H9 (cell line): ENCODE measurements at regions not wholly inside any gene's neighbourhood (a gene's known extent, or its start where the extent isn't known, plus 50 kb on each side); places are given as distances from the start of the nearest gene placed in this dataset.

Experiments
- DNase-seq: peaks from one replicate; pipeline ENCODE4 v3.0.0-alpha.2; 2017
- H2AFZ ChIP-seq: one replicate; pipeline ENCODE4 v1.6.1; 2013; ENCODE audit warnings: mild to moderate bottlenecking, low read length, control low read depth, moderate library complexity
- H2AK5ac ChIP-seq: 2 replicates; pipeline ENCODE4 v1.6.1; 2013; ENCODE audit warnings: low read length, control low read depth, mixed read lengths; ENCODE audit not compliant: insufficient read length
- H2BK120ac ChIP-seq: one replicate; pipeline ENCODE4 v1.6.1; 2013; ENCODE audit warnings: low read depth, mild to moderate bottlenecking, low read length, control low read depth, inconsistent platforms; ENCODE audit not compliant: poor library complexity, severe bottlenecking
- H2BK12ac ChIP-seq: 2 replicates; pipeline ENCODE4 v1.6.1; 2013; ENCODE audit warnings: low read length, control low read depth, mixed read lengths, low read depth; ENCODE audit not compliant: insufficient read length
- H2BK15ac ChIP-seq: 2 replicates; pipeline ENCODE4 v1.6.1; 2013; ENCODE audit warnings: low read depth, low read length, control low read depth
- H2BK20ac ChIP-seq: one replicate; pipeline ENCODE4 v1.6.1; 2013; ENCODE audit warnings: low read depth, mild to moderate bottlenecking, low read length, control low read depth, inconsistent platforms; ENCODE audit not compliant: poor library complexity, severe bottlenecking
- H2BK5ac ChIP-seq: 2 replicates; pipeline ENCODE4 v1.6.1; 2013; ENCODE audit warnings: low read length, control low read depth, mixed read lengths; ENCODE audit not compliant: insufficient read length
- H3K14ac ChIP-seq: 2 replicates; pipeline ENCODE4 v1.6.1; 2013; ENCODE audit warnings: low read length, control low read depth; ENCODE audit not compliant: insufficient read depth
- H3K18ac ChIP-seq: 2 replicates; pipeline ENCODE4 v1.6.1; 2013; ENCODE audit warnings: low read depth, mild to moderate bottlenecking, mixed read lengths, low read length, control low read depth; ENCODE audit not compliant: insufficient read length
- H3K23ac ChIP-seq: 2 replicates; pipeline ENCODE4 v1.6.1; 2013; ENCODE audit warnings: low read length, control low read depth, mixed read lengths, low read depth; ENCODE audit not compliant: insufficient read length
- H3K23me2 ChIP-seq: 2 replicates; pipeline ENCODE4 v1.6.1; 2013; ENCODE audit warnings: low read depth, mild to moderate bottlenecking, mixed read lengths, low read length, control low read depth; ENCODE audit not compliant: insufficient read length, poor library complexity, severe bottlenecking
- H3K27ac ChIP-seq: 2 replicates; pipeline ENCODE4 v1.5.1; 2013; ENCODE audit warnings: low read length, control low read depth, mixed read lengths, low read depth; ENCODE audit not compliant: insufficient read length
- H3K27me3 ChIP-seq: 2 replicates; pipeline ENCODE4 v1.6.1; 2013; ENCODE audit warnings: low read length, control low read depth, inconsistent platforms; ENCODE audit not compliant: insufficient read depth
- H3K4ac ChIP-seq: 2 replicates; pipeline ENCODE4 v1.6.1; 2013; ENCODE audit warnings: low read depth, mild to moderate bottlenecking, control low read depth, inconsistent platforms, low read length, moderate library complexity
- H3K4me1 ChIP-seq: 2 replicates; pipeline ENCODE4 v1.6.1; 2013; ENCODE audit warnings: low read length, control low read depth, inconsistent platforms; ENCODE audit not compliant: insufficient read depth
- H3K4me2 ChIP-seq: 2 replicates; pipeline ENCODE4 v1.6.1; 2013; ENCODE audit warnings: low read length, control low read depth, mixed read lengths; ENCODE audit not compliant: insufficient read length, insufficient read depth
- H3K56ac ChIP-seq: 2 replicates; pipeline ENCODE4 v1.6.1; 2013; ENCODE audit warnings: low read depth, mild to moderate bottlenecking, mixed read lengths, low read length, control low read depth; ENCODE audit not compliant: insufficient read length
- H3K79me1 ChIP-seq: 2 replicates; pipeline ENCODE4 v1.6.1; 2013; ENCODE audit warnings: low read depth, mild to moderate bottlenecking, moderate library complexity, low read length, control low read depth, inconsistent platforms; ENCODE audit not compliant: insufficient read depth, poor library complexity, severe bottlenecking
- H3K79me2 ChIP-seq: 2 replicates; pipeline ENCODE4 v1.6.1; 2013; ENCODE audit warnings: low read length, control low read depth, inconsistent platforms; ENCODE audit not compliant: insufficient read depth
- H3K9ac ChIP-seq: 2 replicates; pipeline ENCODE4 v1.6.1; 2013; ENCODE audit warnings: low read length, control low read depth, mixed read lengths; ENCODE audit not compliant: insufficient read length; ENCODE audit errors: extremely low read depth
- H3K9me3 ChIP-seq: one replicate; pipeline ENCODE4 v1.6.1; 2013; ENCODE audit warnings: low read depth, low read length, inconsistent platforms; ENCODE audit not compliant: control insufficient read depth
- H3T11ph ChIP-seq: one replicate; pipeline ENCODE4 v1.6.1; 2013; ENCODE audit warnings: mild to moderate bottlenecking, low read length, control low read depth, inconsistent platforms
- H4K20me1 ChIP-seq: one replicate; pipeline ENCODE4 v1.6.1; 2013; ENCODE audit not compliant: control insufficient read depth, insufficient read length, insufficient read depth
- H4K5ac ChIP-seq: 2 replicates; pipeline ENCODE4 v1.6.1; 2013; ENCODE audit warnings: low read depth, mild to moderate bottlenecking, mixed read lengths, low read length, control low read depth; ENCODE audit not compliant: insufficient read length
- H4K8ac ChIP-seq: replicated peaks from 2 replicates; pipeline ENCODE4 v1.6.1; 2013; ENCODE audit warnings: low read length, control low read depth, mixed read lengths, low read depth; ENCODE audit not compliant: insufficient read length
- H4K91ac ChIP-seq: 2 replicates; pipeline ENCODE4 v1.6.1; 2013; ENCODE audit warnings: low read depth, mild to moderate bottlenecking, moderate library complexity, mixed read lengths, low read length, control low read depth; ENCODE audit not compliant: insufficient read length
- H3K27ac Mint-ChIP-seq, 3 experiments: 2 replicates in 2 of 3; 3 replicates in 1 of 3; pipeline ENCODE4 v1.8.0; 2020 to 2021; ENCODE audit warnings: mixed read lengths in 3 of 3, mild to moderate bottlenecking in 1 of 3, moderate library complexity in 1 of 3
- H3K27me3 Mint-ChIP-seq: 2 replicates; pipeline ENCODE4 v1.8.0; 2021; ENCODE audit warnings: low read depth, mild to moderate bottlenecking, moderate library complexity, mixed read lengths
- H3K36me3 Mint-ChIP-seq, 3 experiments: 2 replicates in 2 of 3; 3 replicates in 1 of 3; pipeline ENCODE4 v1.8.0; 2020 to 2021; ENCODE audit warnings: low read depth in 3 of 3, mixed read lengths in 3 of 3; ENCODE audit not compliant: insufficient read depth in 1 of 3
- H3K4me1 Mint-ChIP-seq, 2 experiments: 2 replicates each; pipeline ENCODE4 v1.8.0; 2020; ENCODE audit warnings: mixed read lengths in 2 of 2
- H3K4me3 Mint-ChIP-seq, 2 experiments: 2 replicates in 1 of 2; 3 replicates in 1 of 2; pipeline ENCODE4 v1.8.0; 2020 to 2021; ENCODE audit warnings: mild to moderate bottlenecking in 2 of 2, mixed read lengths in 2 of 2, moderate library complexity in 1 of 2
- H3K9me3 Mint-ChIP-seq, 2 experiments: 2 replicates in 1 of 2; 3 replicates in 1 of 2; pipeline ENCODE4 v1.8.0; 2020; ENCODE audit warnings: mild to moderate bottlenecking in 2 of 2, mixed read lengths in 2 of 2, moderate library complexity in 1 of 2
- CTCF ChIP-seq: fragments of 200-600 bp; sonication (generic); conservative IDR thresholded peaks from 3 replicates; pipeline ENCODE4 v1.8.0; 2021; ENCODE audit warnings: antibody characterized with exemption, mild to moderate bottlenecking
- WGBS: extraction: QIAGEN DNeasy Blood & Tissue Kit; methylation state at CpG from one replicate; pipeline ENCODE4 v1.1.7; 2013; ENCODE audit warnings: missing lambda C conversion rate, low lambda C conversion rate, mixed read lengths; ENCODE audit not compliant: insufficient read length; ENCODE audit errors: extremely low coverage; 5-methylcytosine and 5-hydroxymethylcytosine counted together

- no peak overlapping the region for H2AFZ ChIP-seq
- H2AK5ac ChIP-seq, result no peak overlapping the region
- H3K9ac ChIP-seq, result no peak overlapping the region
- no peak overlapping the region for H3K23ac ChIP-seq
- no CpG with 5 or more reads among the region's 4 CpGs for WGBS
- H4K5ac ChIP-seq, result no peak overlapping the region
- no peaks in the 10 kb centered on the region for H4K20me1 ChIP-seq
- DNase-seq, result no peak
- peaks cover 3% of the 10 kb centered on the region in 2 experiments; a peak in 4 of 5 replicates for H3K9me3 Mint-ChIP-seq
- H3K36me3 Mint-ChIP-seq, result no peaks in the 10 kb centered on the region; a peak in 2 of 7 replicates
- H3K27ac Mint-ChIP-seq, result no peak overlapping the region
- no peak overlapping the region for H2BK5ac ChIP-seq
- H2BK120ac ChIP-seq, result no peak overlapping the region
- no peak overlapping the region for H3T11ph ChIP-seq
- H3K4me2 ChIP-seq, result no peak overlapping the region
- no peaks in the 10 kb centered on the region for H3K79me1 ChIP-seq
- no peak overlapping the region for H3K14ac ChIP-seq
- H2BK15ac ChIP-seq, result no peak overlapping the region
- H3K23me2 ChIP-seq, result no peaks in the 10 kb centered on the region
- H3K4me1 Mint-ChIP-seq, result peaks cover 0 to 9% of the 10 kb centered on the region in 2 experiments; a peak in 2 of 4 replicates
- no peak overlapping the region for H3K27ac ChIP-seq
- no peak overlapping the region for H4K8ac ChIP-seq
- no peak overlapping the region for H4K91ac ChIP-seq
- H2BK12ac ChIP-seq, result no peak overlapping the region
- H3K9me3 ChIP-seq, result no peaks in the 10 kb centered on the region
- no peaks in the 10 kb centered on the region for H3K79me2 ChIP-seq
- H3K56ac ChIP-seq, result no peak overlapping the region
- peaks cover 6% of the 10 kb centered on the region for H3K27me3 Mint-ChIP-seq
- no peak overlapping the region for H3K4me3 Mint-ChIP-seq
- H3K4ac ChIP-seq, result no peak overlapping the region
- H3K27me3 ChIP-seq, result no peaks in the 10 kb centered on the region
- no peak overlapping the region for H2BK20ac ChIP-seq
- H3K18ac ChIP-seq, result no peak overlapping the region
- H3K4me1 ChIP-seq, result no peaks in the 10 kb centered on the region
- no peak for TF ChIP-seq CTCF
These were observed 66.6 kb upstream of the ST8SIA2 start for GRCh38 chr15:92327033-92327432.
